HCT116 (cell line): ENCODE measurements at regions not wholly inside any gene's neighbourhood (a gene's known extent, or its start where the extent isn't known, plus 50 kb on each side); places are given as distances from the start of the nearest gene placed in this dataset.

Experiments
- ATAC-seq: fragments of 200-7000 bp; cut with Tn5 transposase; 2 replicates; pipeline ENCODE4 v1.9.1; 2020; ENCODE audit warnings: mild to moderate bottlenecking, moderate library complexity
- BruUV-seq: library from RNA; stranded (reverse); fragments of 400-500 nt; replicated peaks from 2 replicates; lab custom pipeline; 2021; lab: Mats Ljungman, UMichigan
- CTCF ChIA-PET: fragments of 300-600 bp; sonication (Branson Sonifier 250); formaldehyde crosslinking; loops from one replicate; lab custom pipeline; 2021; ENCODE audit warnings: antibody characterized with exemption; lab: Charles Lee
- POLR2A ChIA-PET: fragments of 300-600, 350-600 bp; sonication (Branson Sonifier 250); formaldehyde crosslinking; loops from one replicate; lab custom pipeline; 2021; ENCODE audit warnings: antibody characterized with exemption; lab: Charles Lee
- RAD21 ChIA-PET, 2 experiments: fragments of 300-600 bp; sonication (Branson Sonifier 250); formaldehyde crosslinking; loops; one replicate each; lab custom pipeline; 2023; ENCODE audit warnings: low total read pairs in 2 of 2; ENCODE audit not compliant: uncharacterized antibody in 2 of 2, unreplicated experiment in 2 of 2, low non-redundant PET in 1 of 2; lab: Charles Lee
- DNase-seq: peaks from one replicate; pipeline ENCODE4 v3.0.0-alpha.2; 2010; ENCODE audit warnings: low read depth, low spot score
- H2AFZ ChIP-seq: fragments of 200-600 bp; shearing (Covaris generic), sonication (generic); 2 replicates; pipeline ENCODE4 v1.6.1; 2017; ENCODE audit warnings: low read depth, mixed run types, mixed read lengths, antibody characterized with exemption, low read length; ENCODE audit not compliant: poor library complexity, severe bottlenecking
- H3K27ac ChIP-seq: 2 replicates; pipeline ENCODE4 v1.5.1; 2012; ENCODE audit warnings: low read depth, low read length
- H3K27me3 ChIP-seq: fragments of 200-600 bp; sonication (generic); 2 replicates; pipeline ENCODE4 v1.6.1; 2016; ENCODE audit warnings: mixed run types, low read length, mixed read lengths; ENCODE audit not compliant: insufficient read depth
- H3K36me3 ChIP-seq, 2 experiments: fragments of 200-500 bp in 1 of 2; fragments of 200-600 bp in 1 of 2; sonication (Bioruptor generic) in 1 of 2; sonication (generic) in 1 of 2; 2 replicates each; pipeline versions ENCODE4 v1.5.1 to v1.6.1; 2014 to 2016; ENCODE audit warnings: low read length in 2 of 2, inconsistent platforms in 1 of 2, mixed read lengths in 1 of 2, mixed run types in 1 of 2; ENCODE audit not compliant: insufficient read depth in 2 of 2, control insufficient read depth in 1 of 2
- H3K4me1 ChIP-seq, 2 experiments: fragments of 200-600 bp in 1 of 2; sonication (generic) in 1 of 2; 2 replicates each; pipeline versions ENCODE4 v1.5.1 to v1.6.1; 2012 to 2017; ENCODE audit warnings: low read length in 2 of 2, inconsistent platforms in 1 of 2, mild to moderate bottlenecking in 1 of 2, mixed read lengths in 1 of 2, mixed run types in 1 of 2, moderate library complexity in 1 of 2; ENCODE audit not compliant: insufficient read depth in 2 of 2, control insufficient read depth in 1 of 2
- H3K4me2 ChIP-seq: fragments of 200-600 bp; sonication (generic); 2 replicates; pipeline ENCODE4 v1.6.1; 2017; ENCODE audit warnings: mixed run types, low read length, mixed read lengths
- H3K4me3 ChIP-seq, 2 experiments: fragments of 200-600 bp in 1 of 2; sonication (generic) in 1 of 2; replicated peaks in 1 of 2; 2 replicates each; pipeline ENCODE4 v1.5.1; 2011 to 2016; ENCODE audit warnings: low read length in 2 of 2, control low read depth in 1 of 2, low read depth in 1 of 2, mild to moderate bottlenecking in 1 of 2, mixed read lengths in 1 of 2, mixed run types in 1 of 2
- H3K79me2 ChIP-seq: fragments of 200-600 bp; sonication (generic); 2 replicates; pipeline ENCODE4 v1.6.1; 2017; ENCODE audit warnings: mild to moderate bottlenecking, mixed run types, low read length, moderate library complexity, mixed read lengths; ENCODE audit not compliant: insufficient read depth
- H3K9ac ChIP-seq: fragments of 200-600 bp; sonication (generic); 2 replicates; pipeline ENCODE4 v1.6.1; 2016; ENCODE audit warnings: low read length, mixed read lengths
- H3K9me2 ChIP-seq: fragments of 200-600 bp; sonication (generic), shearing (Covaris generic); 2 replicates; pipeline ENCODE4 v1.6.1; 2017; ENCODE audit warnings: mixed run types, mild to moderate bottlenecking, moderate library complexity; ENCODE audit not compliant: insufficient read depth
- H3K9me3 ChIP-seq, 2 experiments: fragments of 200-500 bp in 1 of 2; fragments of 200-600 bp in 1 of 2; sonication (Bioruptor generic) in 1 of 2; sonication (generic) in 1 of 2; 2 replicates each; pipeline ENCODE4 v1.6.1; 2014 to 2017; ENCODE audit warnings: low read length in 2 of 2, mixed read lengths in 2 of 2, inconsistent platforms in 1 of 2, low read depth in 1 of 2, mild to moderate bottlenecking in 1 of 2, mixed run types in 1 of 2, moderate library complexity in 1 of 2; ENCODE audit not compliant: control insufficient read depth in 1 of 2, insufficient read depth in 1 of 2
- H4K20me1 ChIP-seq: fragments of 200-600 bp; sonication (generic), shearing (Covaris generic); 2 replicates; pipeline ENCODE4 v1.6.1; 2017; ENCODE audit warnings: mixed run types, mild to moderate bottlenecking, moderate library complexity; ENCODE audit not compliant: insufficient read depth
- ELF1 ChIP-seq: IDR thresholded peaks from 2 replicates; pipeline ENCODE4 v1.6.1; 2012; ENCODE audit warnings: low read depth, borderline replicate concordance
- EZH2 ChIP-seq: fragments of 200-600 bp; sonication (generic); IDR thresholded peaks from 2 replicates; pipeline ENCODE4 v1.6.1; 2017; ENCODE audit warnings: antibody characterized with exemption, mixed run types
- FOSL1 ChIP-seq: IDR thresholded peaks from 2 replicates; pipeline ENCODE4 v1.6.1; 2012; ENCODE audit warnings: low read depth
- MAX ChIP-seq: IDR thresholded peaks from 2 replicates; pipeline ENCODE4 v1.6.1; 2012
- POLR2AphosphoS5 ChIP-seq: IDR thresholded peaks from 2 replicates; pipeline ENCODE4 v1.6.1; 2011; ENCODE audit warnings: mild to moderate bottlenecking, low read depth, low read length, moderate library complexity
- REST ChIP-seq: IDR thresholded peaks from 2 replicates; pipeline ENCODE4 v1.6.1; 2012; ENCODE audit warnings: low read depth
- SIN3A ChIP-seq: IDR thresholded peaks from 2 replicates; pipeline ENCODE4 v1.6.1; 2012; ENCODE audit warnings: low read depth
- SP1 ChIP-seq: IDR thresholded peaks from 2 replicates; pipeline ENCODE4 v1.6.1; 2012; ENCODE audit warnings: low read depth
- YY1 ChIP-seq: IDR thresholded peaks from 2 replicates; pipeline ENCODE4 v1.6.1; 2011; ENCODE audit warnings: low read length, low read depth, moderate library complexity, mild to moderate bottlenecking; ENCODE audit not compliant: insufficient replicate concordance; ENCODE audit errors: extremely low read depth
- ZFX ChIP-seq: fragments of 450-650 bp; IDR thresholded peaks from 2 replicates; pipeline ENCODE4 v1.6.1; 2017
- intact Hi-C: fragments of 100-400 bp; cut with micrococcal nuclease; formaldehyde crosslinking; loops from 2 replicates; pipeline ENCODE4 v1.10.0; 2022

- BruUV-seq: no TSS peak
- intact Hi-C loops: no loop called here
- TF ChIP-seq EZH2 (no peak), POLR2AphosphoS5 (no peak), YY1 (no peak), SP1 (no peak), FOSL1 (no peak), MAX (no peak), ZFX (no peak), ELF1 (no peak), SIN3A (no peak), REST (no peak)
- H3K9me3 ChIP-seq: no peaks in the 10 kb centered on the region
- no peaks in the 10 kb centered on the region for H3K9me2 ChIP-seq
- H3K4me3 ChIP-seq: no peak overlapping the region
- no peak for ATAC-seq
- no peak overlapping the region for H3K27ac ChIP-seq
- H3K9ac ChIP-seq: no peak overlapping the region
- no peaks in the 10 kb centered on the region for H3K4me1 ChIP-seq
- RAD21 ChIA-PET: no interaction called here
- CTCF ChIA-PET: no interaction called here
- no peak overlapping the region for H2AFZ ChIP-seq
- no peaks in the 10 kb centered on the region for H4K20me1 ChIP-seq
- H3K4me2 ChIP-seq: no peak overlapping the region
- no peaks in the 10 kb centered on the region for H3K79me2 ChIP-seq
- H3K27me3 ChIP-seq: peaks cover 5% of the 10 kb centered on the region; the same call in 1 of the 2 replicates
- H3K36me3 ChIP-seq: no peaks in the 10 kb centered on the region
- DNase-seq: no peak
- POLR2A ChIA-PET: no interaction called here
Measured at GRCh38 chr11:130726234-130727037, 189.8 kb downstream of the SNX19 start.
